ENCODE measurements at regions not wholly inside any gene's neighbourhood (a gene's known extent, or its start where the extent isn't known, plus 50 kb on each side); places are given as distances from the start of the nearest gene placed in this dataset.
"Not testable (repeated sequence)": the region's sequence is repeated elsewhere in the genome, so short reads cannot be mapped to it uniquely, and the experiment has no call there.

GRCh38 chr6:11934638-11935037 is 77.5 kb upstream of the HIVEP1 start:
- Mint-ChIP-seq H3K4me3 (no peak overlapping the region), H3K27me3 (no peaks in the 10 kb centered on the region), H3K27ac (no peak overlapping the region), H3K9me3 (no peaks in the 10 kb centered on the region), H3K4me1 (ENCODE audit: low read depth) (peaks cover 6% of the 10 kb centered on the region), H3K36me3 (ENCODE audit: low read depth) (no peaks in the 10 kb centered on the region)
- intact Hi-C loops (cut with micrococcal nuclease), result no loop called here

- H3K4me1 Mint-ChIP-seq (ENCODE audit: low read depth); H3K27me3 Mint-ChIP-seq; H3K4me3 Mint-ChIP-seq; H3K36me3 Mint-ChIP-seq (ENCODE audit: low read depth); H3K27ac Mint-ChIP-seq; H3K9me3 Mint-ChIP-seq; intact Hi-C loops (cut with micrococcal nuclease): not testable (repeated sequence)
These were observed 79.2 kb upstream of the HIVEP1 start for GRCh38 chr6:11932892-11933291.

GRCh38 chr6:11931296-11932035 is 80.6 kb upstream of the HIVEP1 start:
- intact Hi-C loops (cut with micrococcal nuclease), result no loop called here
- H3K27me3 Mint-ChIP-seq, result no peaks in the 10 kb centered on the region
- no peaks in the 10 kb centered on the region for H3K9me3 Mint-ChIP-seq
- H3K4me3 Mint-ChIP-seq, result no peak overlapping the region
- no peak overlapping the region for H3K27ac Mint-ChIP-seq
- no peaks in the 10 kb centered on the region for H3K4me1 Mint-ChIP-seq (ENCODE audit: low read depth)
- no peaks in the 10 kb centered on the region for H3K36me3 Mint-ChIP-seq (ENCODE audit: low read depth)

- intact Hi-C loops (cut with micrococcal nuclease); H3K27me3 Mint-ChIP-seq; H3K9me3 Mint-ChIP-seq; H3K27ac Mint-ChIP-seq; H3K4me1 Mint-ChIP-seq (ENCODE audit: low read depth); H3K4me3 Mint-ChIP-seq; H3K36me3 Mint-ChIP-seq (ENCODE audit: low read depth): not testable (repeated sequence)
These were observed 81.3 kb upstream of the HIVEP1 start for GRCh38 chr6:11930834-11931233.

GRCh38 chr6:11930240-11930639 is 81.9 kb upstream of the HIVEP1 start:
- H3K36me3 Mint-ChIP-seq (ENCODE audit: low read depth), result no peaks in the 10 kb centered on the region
- no peaks in the 10 kb centered on the region for H3K27me3 Mint-ChIP-seq
- no peak overlapping the region for H3K4me3 Mint-ChIP-seq
- intact Hi-C loops (cut with micrococcal nuclease), result no loop called here
- H3K27ac Mint-ChIP-seq, result no peak overlapping the region
- H3K9me3 Mint-ChIP-seq, result no peaks in the 10 kb centered on the region
- no peaks in the 10 kb centered on the region for H3K4me1 Mint-ChIP-seq (ENCODE audit: low read depth)

GRCh38 chr6:11929241-11929835 is 82.8 kb upstream of the HIVEP1 start:
- Mint-ChIP-seq H3K36me3 (ENCODE audit: low read depth) (no peaks in the 10 kb centered on the region), H3K27ac (no peak overlapping the region), H3K9me3 (no peaks in the 10 kb centered on the region), H3K27me3 (no peaks in the 10 kb centered on the region), H3K4me3 (no peak overlapping the region), H3K4me1 (ENCODE audit: low read depth) (no peaks in the 10 kb centered on the region)
- intact Hi-C loops (cut with micrococcal nuclease), result no loop called here

- H3K36me3 Mint-ChIP-seq (ENCODE audit: low read depth), result no peaks in the 10 kb centered on the region
- H3K9me3 Mint-ChIP-seq, result no peaks in the 10 kb centered on the region
- no peak overlapping the region for H3K27ac Mint-ChIP-seq
- no peaks in the 10 kb centered on the region for H3K27me3 Mint-ChIP-seq
- no peak overlapping the region for H3K4me3 Mint-ChIP-seq
- H3K4me1 Mint-ChIP-seq (ENCODE audit: low read depth), result no peaks in the 10 kb centered on the region
- intact Hi-C loops (cut with micrococcal nuclease), result no loop called here
These were observed 85.3 kb upstream of the HIVEP1 start for GRCh38 chr6:11926594-11927407.

GRCh38 chr6:11925805-11926204 is 86.3 kb upstream of the HIVEP1 start:
- no peak overlapping the region for H3K27ac Mint-ChIP-seq
- H3K36me3 Mint-ChIP-seq (ENCODE audit: low read depth), result no peaks in the 10 kb centered on the region
- no peaks in the 10 kb centered on the region for H3K4me1 Mint-ChIP-seq (ENCODE audit: low read depth)
- H3K27me3 Mint-ChIP-seq, result no peaks in the 10 kb centered on the region
- H3K4me3 Mint-ChIP-seq, result no peak overlapping the region
- intact Hi-C loops (cut with micrococcal nuclease), result no loop called here
- H3K9me3 Mint-ChIP-seq, result no peaks in the 10 kb centered on the region

GRCh38 chr6:11923621-11924020 is 88.5 kb upstream of the HIVEP1 start:
- no peak overlapping the region for H3K27ac Mint-ChIP-seq
- no peaks in the 10 kb centered on the region for H3K9me3 Mint-ChIP-seq
- no peaks in the 10 kb centered on the region for H3K4me1 Mint-ChIP-seq (ENCODE audit: low read depth)
- no peaks in the 10 kb centered on the region for H3K27me3 Mint-ChIP-seq
- no peaks in the 10 kb centered on the region for H3K36me3 Mint-ChIP-seq (ENCODE audit: low read depth)
- intact Hi-C loops (cut with micrococcal nuclease), result no loop called here
- no peak overlapping the region for H3K4me3 Mint-ChIP-seq

GRCh38 chr6:11922901-11923300 is 89.2 kb upstream of the HIVEP1 start:
- Mint-ChIP-seq H3K4me1 (ENCODE audit: low read depth) (no peaks in the 10 kb centered on the region), H3K27ac (no peak overlapping the region)

GRCh38 chr6:11921751-11922150 is 90.4 kb upstream of the HIVEP1 start:
- no peaks in the 10 kb centered on the region for H3K27me3 Mint-ChIP-seq
- H3K4me1 Mint-ChIP-seq (ENCODE audit: low read depth), result no peaks in the 10 kb centered on the region
- H3K27ac Mint-ChIP-seq, result no peak overlapping the region
- no peaks in the 10 kb centered on the region for H3K9me3 Mint-ChIP-seq
- intact Hi-C loops (cut with micrococcal nuclease), result no loop called here
- no peaks in the 10 kb centered on the region for H3K36me3 Mint-ChIP-seq (ENCODE audit: low read depth)
- H3K4me3 Mint-ChIP-seq, result no peak overlapping the region

More at GRCh38 chr6:11922901-11923300, 89.2 kb upstream of the HIVEP1 start:
- Mint-ChIP-seq H3K36me3 (ENCODE audit: low read depth) (no peaks in the 10 kb centered on the region), H3K4me3 (no peak overlapping the region), H3K9me3 (no peaks in the 10 kb centered on the region), H3K27me3 (no peaks in the 10 kb centered on the region)
- intact Hi-C loops (cut with micrococcal nuclease), result no loop called here

GRCh38 chr6:11921017-11921438 is 91.1 kb upstream of the HIVEP1 start:
- Mint-ChIP-seq H3K4me3 (no peak overlapping the region), H3K36me3 (ENCODE audit: low read depth) (no peaks in the 10 kb centered on the region), H3K27me3 (no peaks in the 10 kb centered on the region), H3K9me3 (no peaks in the 10 kb centered on the region), H3K27ac (no peak overlapping the region), H3K4me1 (ENCODE audit: low read depth) (no peaks in the 10 kb centered on the region)
- intact Hi-C loops (cut with micrococcal nuclease), result no loop called here

- Mint-ChIP-seq H3K27me3 (no peaks in the 10 kb centered on the region), H3K27ac (no peak overlapping the region), H3K4me1 (ENCODE audit: low read depth) (no peaks in the 10 kb centered on the region), H3K4me3 (no peak overlapping the region), H3K9me3 (no peaks in the 10 kb centered on the region), H3K36me3 (ENCODE audit: low read depth) (no peaks in the 10 kb centered on the region)
- intact Hi-C loops (cut with micrococcal nuclease), result no loop called here
These were observed 91.5 kb upstream of the HIVEP1 start for GRCh38 chr6:11920566-11920965.

- Mint-ChIP-seq H3K27me3 (no peaks in the 10 kb centered on the region), H3K27ac (no peak overlapping the region), H3K36me3 (ENCODE audit: low read depth) (no peaks in the 10 kb centered on the region), H3K4me3 (no peak overlapping the region), H3K9me3 (no peaks in the 10 kb centered on the region), H3K4me1 (ENCODE audit: low read depth) (no peaks in the 10 kb centered on the region)
- intact Hi-C loops (cut with micrococcal nuclease), result no loop called here
These were observed 92.2 kb upstream of the HIVEP1 start for GRCh38 chr6:11919771-11920440.

Measured in dendritic cell treated with granulocyte-macrophage colony-stimulating factor and Interleukin-4, amounts not matched to agents 40 ng/mL and 50 ng/mL, for 4 days (primary cell).